SK-N-SH (cell line): ENCODE measurements at regions not wholly inside any gene's neighbourhood (a gene's known extent, or its start where the extent isn't known, plus 50 kb on each side); places are given as distances from the start of the nearest gene placed in this dataset.

Source experiments
- CTCF ChIA-PET: fragments of 300-600, 350-600 bp; formaldehyde crosslinking; extraction: SDS; loops from one replicate; lab custom pipeline; 2021; lab: Yijun Ruan, JAX
- POLR2A ChIA-PET: fragments of 350-600 bp; sonication (Branson Sonifier 250); formaldehyde crosslinking; extraction: SDS; loops from one replicate; lab custom pipeline; 2020; ENCODE audit warnings: antibody characterized with exemption, inconsistent platforms; lab: Yijun Ruan, JAX
- DNase-seq: peaks from one replicate; pipeline ENCODE4 v3.0.0; 2012
- H2AFZ ChIP-seq: fragments of 200-600 bp; sonication (generic); 2 replicates; pipeline ENCODE4 v1.8.1; 2016; ENCODE audit warnings: antibody characterized with exemption, mild to moderate bottlenecking, low read depth
- H3F3A ChIP-seq: fragments of 200-600 bp; sonication (generic); replicated peaks from 2 replicates; pipeline ENCODE3; 2016; ENCODE audit warnings: antibody characterized with exemption, mild to moderate bottlenecking; ENCODE audit not compliant: insufficient read depth
- H3K27ac ChIP-seq, 2 experiments: fragments of 200-500 bp in 1 of 2; fragments of 200-600 bp in 1 of 2; sonication (Bioruptor generic) in 1 of 2; sonication (generic), shearing (Covaris generic) in 1 of 2; 2 replicates each; pipeline versions ENCODE4 v1.5.1 to v1.6.1; 2014 to 2016; ENCODE audit warnings: low read depth in 2 of 2, inconsistent platforms in 1 of 2, low read length in 1 of 2, mild to moderate bottlenecking in 1 of 2, mixed read lengths in 1 of 2
- H3K27me3 ChIP-seq: fragments of 200-600 bp; sonication (generic), shearing (Covaris generic); 2 replicates; pipeline ENCODE4 v1.6.1; 2016; ENCODE audit warnings: mixed run types; ENCODE audit not compliant: insufficient read depth
- H3K36me3 ChIP-seq, 2 experiments: fragments of 200-500 bp in 1 of 2; fragments of 200-600 bp in 1 of 2; sonication (Bioruptor generic) in 1 of 2; sonication (generic) in 1 of 2; replicated peaks in 1 of 2; 2 replicates each; pipeline versions ENCODE3 to v1.5.1; 2014 to 2016; ENCODE audit warnings: low read length in 1 of 2, mild to moderate bottlenecking in 1 of 2; ENCODE audit not compliant: insufficient read depth in 2 of 2, control insufficient read depth in 1 of 2
- H3K4me1 ChIP-seq, 2 experiments: fragments of 200-500 bp in 1 of 2; fragments of 200-600 bp in 1 of 2; sonication (Bioruptor generic) in 1 of 2; sonication (generic), shearing (Covaris generic) in 1 of 2; 2 replicates each; pipeline versions ENCODE4 v1.5.1 to v1.6.1; 2014 to 2016; ENCODE audit warnings: low read depth in 1 of 2, low read length in 1 of 2, mixed run types in 1 of 2; ENCODE audit not compliant: insufficient read depth in 2 of 2, control insufficient read depth in 1 of 2
- H3K4me2 ChIP-seq: fragments of 200-600 bp; sonication (generic), shearing (Covaris generic); 2 replicates; pipeline ENCODE4 v1.6.1; 2017; ENCODE audit warnings: mixed run types
- H3K4me3 ChIP-seq, 2 experiments: fragments of 200-500 bp in 1 of 2; fragments of 200-600 bp in 1 of 2; sonication (Bioruptor generic) in 1 of 2; sonication (generic), shearing (Covaris generic) in 1 of 2; 2 replicates each; pipeline versions ENCODE4 v1.5.1 to v1.8.1; 2014 to 2016; ENCODE audit warnings: low read depth in 2 of 2, inconsistent platforms in 1 of 2, low read length in 1 of 2, mild to moderate bottlenecking in 1 of 2, mixed read lengths in 1 of 2, moderate library complexity in 1 of 2
- H3K79me2 ChIP-seq: fragments of 200-600 bp; sonication (generic); 2 replicates; pipeline ENCODE4 v1.8.1; 2017; ENCODE audit warnings: mild to moderate bottlenecking; ENCODE audit not compliant: insufficient read depth
- H3K9ac ChIP-seq: fragments of 200-600 bp; sonication (generic); 2 replicates; pipeline ENCODE4 v1.6.1; 2017; ENCODE audit warnings: mixed run types
- H3K9me2 ChIP-seq: fragments of 200-600 bp; sonication (generic); 2 replicates; pipeline ENCODE4 v1.6.1; 2017; ENCODE audit warnings: mixed run types
- H3K9me3 ChIP-seq: fragments of 200-600 bp; sonication (generic); 2 replicates; pipeline ENCODE4 v1.6.1; 2017; ENCODE audit warnings: mixed run types, mild to moderate bottlenecking, moderate library complexity
- H4K20me1 ChIP-seq: fragments of 200-600 bp; sonication (generic); 2 replicates; pipeline ENCODE4 v1.6.1; 2017; ENCODE audit warnings: mild to moderate bottlenecking, mixed run types; ENCODE audit not compliant: insufficient read depth
- CHD2 ChIP-seq: fragments of 150-350 bp; IDR thresholded peaks from 2 replicates; pipeline ENCODE4 v1.6.1; 2018; ENCODE audit warnings: low read length; ENCODE audit not compliant: partially characterized antibody
- CTCF ChIP-seq: fragments of 200-600 bp; sonication (generic); IDR thresholded peaks from 2 replicates; pipeline ENCODE4 v1.6.1; 2017; ENCODE audit warnings: antibody characterized with exemption, mild to moderate bottlenecking, moderate library complexity
- EP300 ChIP-seq, 2 experiments: IDR thresholded peaks; 2 replicates each; pipeline versions ENCODE4 v1.4.0 to v1.6.1; 2012; ENCODE audit warnings: borderline replicate concordance in 1 of 2, low read depth in 1 of 2, low read length in 1 of 2
- EZH2phosphoT487 ChIP-seq: fragments of 200-600 bp; sonication (generic); IDR thresholded peaks from 2 replicates; pipeline ENCODE4 v1.6.1; 2017; ENCODE audit warnings: low read depth, mixed run types, mild to moderate bottlenecking, antibody characterized with exemption, moderate library complexity, borderline replicate concordance
- FOXJ3 ChIP-seq: sonication (generic); formaldehyde crosslinking; IDR thresholded peaks from 2 replicates; pipeline ENCODE4 v1.5.1; 2020; ENCODE audit warnings: mild to moderate bottlenecking, missing genetic modification reagents
- FOXM1 ChIP-seq: IDR thresholded peaks from 2 replicates; pipeline ENCODE4 v1.4.0; 2012; ENCODE audit warnings: low read depth, mild to moderate bottlenecking
- GABPA ChIP-seq: IDR thresholded peaks from 2 replicates; pipeline ENCODE4 v1.4.0; 2012; ENCODE audit warnings: low read depth, mild to moderate bottlenecking
- GATA2 ChIP-seq: sonication (generic); formaldehyde crosslinking; IDR thresholded peaks from 2 replicates; pipeline ENCODE4 v1.5.0; 2020; ENCODE audit warnings: mild to moderate bottlenecking, missing genetic modification reagents
- MEF2A ChIP-seq: IDR thresholded peaks from 2 replicates; pipeline ENCODE4 v1.4.0; 2012; ENCODE audit warnings: low read depth, borderline replicate concordance
- NFIC ChIP-seq: IDR thresholded peaks from 2 replicates; pipeline ENCODE4 v1.4.0; 2012; ENCODE audit warnings: borderline replicate concordance
- POLR2AphosphoS5 ChIP-seq: IDR thresholded peaks from 2 replicates; pipeline ENCODE4 v1.6.1; 2012; ENCODE audit warnings: low read depth, low read length
- RCOR1 ChIP-seq: fragments of 150-350 bp; IDR thresholded peaks from 2 replicates; pipeline ENCODE4 v1.6.1; 2017; ENCODE audit warnings: antibody characterized with exemption, low read length
- RFX5 ChIP-seq: IDR thresholded peaks from 2 replicates; pipeline ENCODE4 v1.6.1; 2012; ENCODE audit warnings: mild to moderate bottlenecking, improper control_type of control experiment, low read length
- RXRA ChIP-seq: IDR thresholded peaks from 2 replicates; pipeline ENCODE4 v1.4.0; 2012; ENCODE audit warnings: low read depth, mild to moderate bottlenecking, borderline replicate concordance
- SMC3 ChIP-seq: IDR thresholded peaks from 2 replicates; pipeline ENCODE4 v1.6.1; 2012; ENCODE audit warnings: low read depth, low read length, improper control_type of control experiment
- TAF1 ChIP-seq: IDR thresholded peaks from 2 replicates; pipeline ENCODE4 v1.6.1; 2012; ENCODE audit warnings: low read depth, mild to moderate bottlenecking, low read length, moderate library complexity, borderline replicate concordance
- TCF12 ChIP-seq: IDR thresholded peaks from 2 replicates; pipeline ENCODE4 v1.4.0; 2012
- TEAD4 ChIP-seq: IDR thresholded peaks from 2 replicates; pipeline ENCODE4 v1.4.0; 2012; ENCODE audit warnings: mild to moderate bottlenecking, borderline replicate concordance; ENCODE audit not compliant: insufficient read depth
- WGBS: methylation state at CpG from one replicate; pipeline ENCODE4 v1.1.6; 2017; ENCODE audit warnings: low lambda C conversion rate; 5-methylcytosine and 5-hydroxymethylcytosine counted together
- TF ChIP-seq, protein P1 (sequence below): IDR thresholded peaks from 2 replicates; pipeline ENCODE4 v1.4.0; 2012; ENCODE audit warnings: low read depth, borderline replicate concordance
- TF ChIP-seq, protein P2 (sequence below): fragments of 150-350 bp; IDR thresholded peaks from 2 replicates; pipeline ENCODE4 v1.6.1; 2017; ENCODE audit warnings: antibody characterized with exemption, low read length, low read depth, borderline replicate concordance

- TF ChIP-seq NFIC = no peak
These were observed 729.7 kb upstream of the ID2 start (continued) for GRCh38 chr2:7952046-7952745.

DNA sequence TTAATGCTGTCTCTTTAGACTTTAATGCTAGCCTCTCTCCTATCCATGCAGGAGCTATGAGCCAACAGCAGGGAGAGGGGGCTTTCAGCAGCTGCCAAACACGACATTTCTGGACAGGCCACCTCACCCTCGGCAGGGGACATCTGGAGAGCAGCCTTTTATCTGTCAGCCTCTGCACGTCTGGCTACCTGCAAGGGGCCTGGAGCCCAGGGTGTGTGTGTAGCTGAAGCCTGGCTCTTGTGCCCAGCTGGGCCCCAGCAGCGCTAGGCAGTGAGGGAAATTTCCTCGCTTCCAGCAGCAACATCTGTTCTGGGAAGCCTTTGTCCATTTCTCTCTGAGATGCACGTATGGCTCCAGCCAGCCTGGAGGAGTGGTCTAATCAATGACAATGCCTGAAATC lies 728.7 kb upstream of the ID2 start:
- H3K4me1 ChIP-seq = peaks cover 0 to 35% of the 10 kb centered on the region in 2 experiments; a peak in 2 of 4 replicates
- no peak overlapping the region for H3K9ac ChIP-seq
- H3K9me3 ChIP-seq = no peaks in the 10 kb centered on the region
- WGBS = 52% methylated on average over 6 of the region's 6 CpGs
- H3K36me3 ChIP-seq = no peaks in the 10 kb centered on the region
- DNase-seq = peak; percentile 89
- no peaks in the 10 kb centered on the region for H3K27me3 ChIP-seq
- H3K4me3 ChIP-seq = no peak overlapping the region
- H3K27ac ChIP-seq = peak overlapping the region in 1 of 2 experiments; percentile 91; a peak in 2 of 4 replicates
- H2AFZ ChIP-seq = no peak overlapping the region
- TF ChIP-seq EP300 (IDR thresholded peaks at IDR 0.05; ENCODE audit: borderline replicate concordance in 1 of 2, low read depth in 1 of 2, low read length in 1 of 2) (peak in 1 of 2 experiments; percentile 83; a peak in 1 of 4 replicates), RFX5 (no peak), EZH2phosphoT487 (no peak), RXRA (no peak), RCOR1 (peak; percentile 98), POLR2AphosphoS5 (peak; percentile 59; the same call in 1 of the 2 replicates), FOXJ3 (CRISPR knock-in tag) (peak; percentile 91), CTCF (no peak), TCF12 (peak; percentile 60), GATA2 (CRISPR knock-in tag) (peak; percentile 93), CHD2 (peak; percentile 89)
- no peaks in the 10 kb centered on the region for H3F3A ChIP-seq
- H3K9me2 ChIP-seq = no peaks in the 10 kb centered on the region
- H3K4me2 ChIP-seq = no peak overlapping the region
- ChIA-PET CTCF (interaction anchor here (0.6 to 2.8 kb wide), 8 partner anchors 11 to 1425 kb away, joined by 3 to 11 read pairs (median 4); no protein-coding TSS in a partner anchor), POLR2A (interaction anchor here (1.5 to 2.0 kb wide), 2 partner anchors 13 to 729 kb away, joined by 7 to 8 read pairs; partner anchors contain the start of gene ID2)
- no peaks in the 10 kb centered on the region for H4K20me1 ChIP-seq
- H3K79me2 ChIP-seq = no peaks in the 10 kb centered on the region

- ChIA-PET POLR2A (interaction anchor here (1.5 to 2.0 kb wide), 2 partner anchors 12 to 728 kb away, joined by 7 to 8 read pairs; partner anchors contain the start of gene ID2), CTCF (interaction anchor here (0.7 to 2.8 kb wide), 7 partner anchors 10 to 1035 kb away, joined by 3 to 11 read pairs (median 3); no protein-coding TSS in a partner anchor)
- 63% methylated on average over 4 of the region's 4 CpGs for WGBS
- Histone ChIP-seq H3K4me1 (peaks cover 0 to 35% of the 10 kb centered on the region in 2 experiments; a peak in 2 of 4 replicates), H3K27ac (peak overlapping the region in 1 of 2 experiments; percentile 91; a peak in 2 of 4 replicates), H3K79me2 (no peaks in the 10 kb centered on the region), H3K9ac (no peak overlapping the region), H3K4me3 (no peak overlapping the region), H3K27me3 (no peaks in the 10 kb centered on the region), H3K4me2 (no peak overlapping the region), H4K20me1 (no peaks in the 10 kb centered on the region), H3K9me3 (no peaks in the 10 kb centered on the region), H3F3A (no peaks in the 10 kb centered on the region), H2AFZ (no peak overlapping the region), H3K36me3 (no peaks in the 10 kb centered on the region), H3K9me2 (no peaks in the 10 kb centered on the region)
- no peak for DNase-seq
- TF ChIP-seq FOXJ3 (CRISPR knock-in tag) (no peak), SMC3 (no peak), RFX5 (no peak), GABPA (no peak), FOXM1 (no peak), TEAD4 (no peak), RXRA (no peak), POLR2AphosphoS5 (no peak), TAF1 (no peak), NFIC (no peak), RCOR1 (no peak), MEF2A (no peak)
- TF ChIP-seq, protein P1, sequence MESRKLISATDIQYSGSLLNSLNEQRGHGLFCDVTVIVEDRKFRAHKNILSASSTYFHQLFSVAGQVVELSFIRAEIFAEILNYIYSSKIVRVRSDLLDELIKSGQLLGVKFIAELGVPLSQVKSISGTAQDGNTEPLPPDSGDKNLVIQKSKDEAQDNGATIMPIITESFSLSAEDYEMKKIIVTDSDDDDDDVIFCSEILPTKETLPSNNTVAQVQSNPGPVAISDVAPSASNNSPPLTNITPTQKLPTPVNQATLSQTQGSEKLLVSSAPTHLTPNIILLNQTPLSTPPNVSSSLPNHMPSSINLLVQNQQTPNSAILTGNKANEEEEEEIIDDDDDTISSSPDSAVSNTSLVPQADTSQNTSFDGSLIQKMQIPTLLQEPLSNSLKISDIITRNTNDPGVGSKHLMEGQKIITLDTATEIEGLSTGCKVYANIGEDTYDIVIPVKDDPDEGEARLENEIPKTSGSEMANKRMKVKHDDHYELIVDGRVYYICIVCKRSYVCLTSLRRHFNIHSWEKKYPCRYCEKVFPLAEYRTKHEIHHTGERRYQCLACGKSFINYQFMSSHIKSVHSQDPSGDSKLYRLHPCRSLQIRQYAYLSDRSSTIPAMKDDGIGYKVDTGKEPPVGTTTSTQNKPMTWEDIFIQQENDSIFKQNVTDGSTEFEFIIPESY = no peak
- TF ChIP-seq, protein P2, sequence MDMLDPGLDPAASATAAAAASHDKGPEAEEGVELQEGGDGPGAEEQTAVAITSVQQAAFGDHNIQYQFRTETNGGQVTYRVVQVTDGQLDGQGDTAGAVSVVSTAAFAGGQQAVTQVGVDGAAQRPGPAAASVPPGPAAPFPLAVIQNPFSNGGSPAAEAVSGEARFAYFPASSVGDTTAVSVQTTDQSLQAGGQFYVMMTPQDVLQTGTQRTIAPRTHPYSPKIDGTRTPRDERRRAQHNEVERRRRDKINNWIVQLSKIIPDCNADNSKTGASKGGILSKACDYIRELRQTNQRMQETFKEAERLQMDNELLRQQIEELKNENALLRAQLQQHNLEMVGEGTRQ = no peak
These were observed 727.6 kb upstream of the ID2 start for GRCh38 chr2:7954234-7954633.
